ENCODE measurements at regions not wholly inside any gene's neighbourhood (a gene's known extent, or its start where the extent isn't known, plus 50 kb on each side); places are given as distances from the start of the nearest gene placed in this dataset.

GRCh38 chr13:65642301-65642700 lies 1587.8 kb downstream of the PCDH9 start:
- H3K36me3 ChIP-seq: no peaks in the 10 kb centered on the region
- DNase-seq (ENCODE audit: low spot score): no peak
- no peak for TF ChIP-seq CTCF (IDR thresholded peaks at IDR 0.05)

GRCh38 chr13:65638572-65639168 lies 1591.5 kb downstream of the PCDH9 start:
- Histone ChIP-seq H3K4me3 (no peak overlapping the region), H3K36me3 (no peaks in the 10 kb centered on the region), H3K9me3 (no peaks in the 10 kb centered on the region), H3K27ac (no peak overlapping the region), H3K27me3 (no peaks in the 10 kb centered on the region), H3K4me1 (no peaks in the 10 kb centered on the region)
- DNase-seq (ENCODE audit: low spot score): no peak
- peak in 1 of 2 donors; percentile 62 for TF ChIP-seq CTCF (IDR thresholded peaks at IDR 0.05)

More at GRCh38 chr13:65642301-65642700, 1587.8 kb downstream of the PCDH9 start:
- H3K27ac ChIP-seq: no peak overlapping the region
- no peaks in the 10 kb centered on the region for H3K9me3 ChIP-seq
- no peak overlapping the region for H3K4me3 ChIP-seq
- H3K27me3 ChIP-seq: no peaks in the 10 kb centered on the region
- H3K4me1 ChIP-seq: no peaks in the 10 kb centered on the region

GRCh38 chr13:65633806-65634205 lies 1596.3 kb downstream of the PCDH9 start:
- Histone ChIP-seq H3K36me3 (no peaks in the 10 kb centered on the region), H3K27me3 (no peaks in the 10 kb centered on the region), H3K27ac (no peak overlapping the region), H3K4me1 (no peaks in the 10 kb centered on the region), H3K4me3 (no peak overlapping the region), H3K9me3 (no peaks in the 10 kb centered on the region)
- TF ChIP-seq CTCF (IDR thresholded peaks at IDR 0.05): no peak
- DNase-seq (ENCODE audit: low spot score): no peak

- TF ChIP-seq CTCF (IDR thresholded peaks at IDR 0.05): no peak
- H3K4me1 ChIP-seq: no peaks in the 10 kb centered on the region
- no peaks in the 10 kb centered on the region for H3K36me3 ChIP-seq
- no peaks in the 10 kb centered on the region for H3K9me3 ChIP-seq
- DNase-seq (ENCODE audit: low spot score): no peak
- H3K27me3 ChIP-seq: no peaks in the 10 kb centered on the region
- H3K27ac ChIP-seq: no peak overlapping the region
- no peak overlapping the region for H3K4me3 ChIP-seq
Observed at GRCh38 chr13:65631078-65631477, 1599.1 kb downstream of the PCDH9 start.

GRCh38 chr13:65629926-65630325 lies 1600.2 kb downstream of the PCDH9 start:
- H3K27ac ChIP-seq: no peak overlapping the region
- no peaks in the 10 kb centered on the region for H3K36me3 ChIP-seq
- H3K9me3 ChIP-seq: no peaks in the 10 kb centered on the region
- no peaks in the 10 kb centered on the region for H3K4me1 ChIP-seq
- H3K27me3 ChIP-seq: no peaks in the 10 kb centered on the region
- no peak for DNase-seq (ENCODE audit: low spot score)
- no peak overlapping the region for H3K4me3 ChIP-seq
- no peak for TF ChIP-seq CTCF (IDR thresholded peaks at IDR 0.05)

GRCh38 chr13:65623148-65623547 lies 1607.0 kb downstream of the PCDH9 start:
- no peaks in the 10 kb centered on the region for H3K27me3 ChIP-seq
- no peaks in the 10 kb centered on the region for H3K36me3 ChIP-seq
- H3K9me3 ChIP-seq: no peaks in the 10 kb centered on the region
- H3K4me3 ChIP-seq: no peak overlapping the region
- no peak overlapping the region for H3K27ac ChIP-seq
- no peak for DNase-seq (ENCODE audit: low spot score)
- H3K4me1 ChIP-seq: no peaks in the 10 kb centered on the region
- no peak for TF ChIP-seq CTCF (IDR thresholded peaks at IDR 0.05)
